ENCODE measurements at regions not wholly inside any gene's neighbourhood (a gene's known extent, or its start where the extent isn't known, plus 50 kb on each side); places are given as distances from the start of the nearest gene placed in this dataset.

DNA sequence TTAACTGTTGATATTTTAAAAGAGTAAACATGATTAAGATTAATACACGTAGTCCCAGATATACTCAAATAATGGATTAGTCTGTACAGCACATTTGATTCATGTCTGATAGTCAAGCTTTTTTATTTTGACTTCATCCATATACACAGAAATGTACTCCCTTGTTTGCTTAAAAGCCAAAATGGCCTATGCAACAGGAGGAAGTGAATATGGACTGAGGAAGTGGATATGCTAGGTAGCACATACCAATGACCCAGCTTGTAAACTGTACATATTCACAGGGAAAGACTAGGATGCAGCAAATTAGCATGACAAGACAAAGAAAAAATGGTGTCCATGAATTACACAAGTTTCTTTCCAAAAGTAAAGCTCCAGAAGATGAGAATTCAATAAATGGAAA, 109.7 kb downstream of the CAAP1 start:
- TF ChIP-seq, protein P1, sequence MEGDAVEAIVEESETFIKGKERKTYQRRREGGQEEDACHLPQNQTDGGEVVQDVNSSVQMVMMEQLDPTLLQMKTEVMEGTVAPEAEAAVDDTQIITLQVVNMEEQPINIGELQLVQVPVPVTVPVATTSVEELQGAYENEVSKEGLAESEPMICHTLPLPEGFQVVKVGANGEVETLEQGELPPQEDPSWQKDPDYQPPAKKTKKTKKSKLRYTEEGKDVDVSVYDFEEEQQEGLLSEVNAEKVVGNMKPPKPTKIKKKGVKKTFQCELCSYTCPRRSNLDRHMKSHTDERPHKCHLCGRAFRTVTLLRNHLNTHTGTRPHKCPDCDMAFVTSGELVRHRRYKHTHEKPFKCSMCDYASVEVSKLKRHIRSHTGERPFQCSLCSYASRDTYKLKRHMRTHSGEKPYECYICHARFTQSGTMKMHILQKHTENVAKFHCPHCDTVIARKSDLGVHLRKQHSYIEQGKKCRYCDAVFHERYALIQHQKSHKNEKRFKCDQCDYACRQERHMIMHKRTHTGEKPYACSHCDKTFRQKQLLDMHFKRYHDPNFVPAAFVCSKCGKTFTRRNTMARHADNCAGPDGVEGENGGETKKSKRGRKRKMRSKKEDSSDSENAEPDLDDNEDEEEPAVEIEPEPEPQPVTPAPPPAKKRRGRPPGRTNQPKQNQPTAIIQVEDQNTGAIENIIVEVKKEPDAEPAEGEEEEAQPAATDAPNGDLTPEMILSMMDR (IDR thresholded peaks at IDR 0.05; ENCODE audit: control extremely low read depth in 1 of 3, insufficient read depth in 1 of 3, low read depth in 1 of 3, low read length in 3 of 3): no peak
- no peak for TF ChIP-seq CBX8 (IDR thresholded peaks at IDR 0.05; ENCODE audit: borderline replicate concordance, low read depth, low read length)
- no peak for TF ChIP-seq EGR1 (IDR thresholded peaks at IDR 0.05; ENCODE audit: borderline replicate concordance, low read depth, low read length)
- TF ChIP-seq, protein P2, sequence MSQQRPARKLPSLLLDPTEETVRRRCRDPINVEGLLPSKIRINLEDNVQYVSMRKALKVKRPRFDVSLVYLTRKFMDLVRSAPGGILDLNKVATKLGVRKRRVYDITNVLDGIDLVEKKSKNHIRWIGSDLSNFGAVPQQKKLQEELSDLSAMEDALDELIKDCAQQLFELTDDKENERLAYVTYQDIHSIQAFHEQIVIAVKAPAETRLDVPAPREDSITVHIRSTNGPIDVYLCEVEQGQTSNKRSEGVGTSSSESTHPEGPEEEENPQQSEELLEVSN (IDR thresholded peaks at IDR 0.05): no peak
- TF ChIP-seq YY1 (IDR thresholded peaks at IDR 0.05; ENCODE audit: low read depth, low read length): no peak
- TF ChIP-seq, protein P3, sequence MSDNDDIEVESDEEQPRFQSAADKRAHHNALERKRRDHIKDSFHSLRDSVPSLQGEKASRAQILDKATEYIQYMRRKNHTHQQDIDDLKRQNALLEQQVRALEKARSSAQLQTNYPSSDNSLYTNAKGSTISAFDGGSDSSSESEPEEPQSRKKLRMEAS (IDR thresholded peaks at IDR 0.05): no peak
- TF ChIP-seq POLR2A (IDR thresholded peaks at IDR 0.05; ENCODE audit: control extremely low read depth in 1 of 2, low read depth in 2 of 2, low read length in 2 of 2): no peak
- TF ChIP-seq ATF3 (IDR thresholded peaks at IDR 0.05; ENCODE audit: insufficient read depth, low read depth, low read length): no peak
